Sigmoid colon (tissue), 4 donors: ENCODE measurements at regions not wholly inside any gene's neighbourhood (a gene's known extent, or its start where the extent isn't known, plus 50 kb on each side); places are given as distances from the start of the nearest gene placed in this dataset.

ENCODE experiments used
- EP300 ChIP-seq, 4 donors: sonication (generic); formaldehyde crosslinking; IDR thresholded peaks; one replicate each; pipeline ENCODE4 v1.6.1; 2017; ENCODE audit warnings: antibody characterized with exemption in 4 of 4
- TF ChIP-seq, protein P1 (sequence below), 4 experiments: fragments of 450-650 bp in 3 of 4; fragments of 200-600 bp in 1 of 4; IDR thresholded peaks; one replicate each; pipeline ENCODE4 v1.5.1; 2016 to 2019; ENCODE audit warnings: antibody characterized with exemption in 4 of 4, mild to moderate bottlenecking in 3 of 4, moderate library complexity in 2 of 4

DNA sequence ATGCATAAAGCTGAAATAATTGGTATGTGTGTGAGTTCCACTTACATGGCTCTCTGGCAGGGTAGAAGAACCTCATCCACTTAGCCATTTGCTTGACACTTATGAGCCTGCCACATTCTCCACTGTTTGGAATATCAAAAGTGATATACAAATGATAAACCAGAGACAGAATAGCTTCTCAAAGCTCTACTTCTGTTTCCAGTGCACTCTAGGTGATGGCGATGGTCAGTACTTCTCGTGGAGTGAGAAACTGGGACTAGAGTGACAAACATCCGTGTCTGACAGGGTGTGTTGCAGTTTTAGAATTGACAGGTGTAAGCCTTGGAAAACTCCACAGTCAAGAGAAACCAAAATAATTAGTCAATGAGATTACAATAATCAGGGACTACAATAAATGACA lies 935.8 kb upstream of the TYRP1 start:
- no peak for TF ChIP-seq EP300 (IDR thresholded peaks at IDR 0.05)
- TF ChIP-seq, protein P1, sequence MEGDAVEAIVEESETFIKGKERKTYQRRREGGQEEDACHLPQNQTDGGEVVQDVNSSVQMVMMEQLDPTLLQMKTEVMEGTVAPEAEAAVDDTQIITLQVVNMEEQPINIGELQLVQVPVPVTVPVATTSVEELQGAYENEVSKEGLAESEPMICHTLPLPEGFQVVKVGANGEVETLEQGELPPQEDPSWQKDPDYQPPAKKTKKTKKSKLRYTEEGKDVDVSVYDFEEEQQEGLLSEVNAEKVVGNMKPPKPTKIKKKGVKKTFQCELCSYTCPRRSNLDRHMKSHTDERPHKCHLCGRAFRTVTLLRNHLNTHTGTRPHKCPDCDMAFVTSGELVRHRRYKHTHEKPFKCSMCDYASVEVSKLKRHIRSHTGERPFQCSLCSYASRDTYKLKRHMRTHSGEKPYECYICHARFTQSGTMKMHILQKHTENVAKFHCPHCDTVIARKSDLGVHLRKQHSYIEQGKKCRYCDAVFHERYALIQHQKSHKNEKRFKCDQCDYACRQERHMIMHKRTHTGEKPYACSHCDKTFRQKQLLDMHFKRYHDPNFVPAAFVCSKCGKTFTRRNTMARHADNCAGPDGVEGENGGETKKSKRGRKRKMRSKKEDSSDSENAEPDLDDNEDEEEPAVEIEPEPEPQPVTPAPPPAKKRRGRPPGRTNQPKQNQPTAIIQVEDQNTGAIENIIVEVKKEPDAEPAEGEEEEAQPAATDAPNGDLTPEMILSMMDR (IDR thresholded peaks at IDR 0.05): no peak
